Brain microvascular endothelial cell (primary cell): ENCODE measurements at regions not wholly inside any gene's neighbourhood (a gene's known extent, or its start where the extent isn't known, plus 50 kb on each side); places are given as distances from the start of the nearest gene placed in this dataset.

Experiments used
- DNase-seq: peaks from one replicate; pipeline ENCODE4 v3.0.0-alpha.2; 2020
- H3K27ac ChIP-seq: fragments of 250-450 bp; sonication (Bioruptor Pico); 2 replicates; pipeline ENCODE4 v1.5.1; 2020; ENCODE audit warnings: mild to moderate bottlenecking, moderate library complexity
- H3K27me3 ChIP-seq: fragments of 250-450 bp; sonication (Bioruptor Pico); replicated peaks from 2 replicates; pipeline ENCODE4 v1.5.1; 2020; ENCODE audit warnings: mild to moderate bottlenecking
- H3K36me3 ChIP-seq: fragments of 250-450 bp; sonication (Bioruptor Pico); replicated peaks from 2 replicates; pipeline ENCODE4 v1.5.1; 2020; ENCODE audit warnings: mild to moderate bottlenecking
- H3K4me3 ChIP-seq: 2 replicates; pipeline ENCODE4 v1.5.1; 2011; ENCODE audit warnings: low read depth, mild to moderate bottlenecking, control low read depth, low read length, moderate library complexity
- CTCF ChIP-seq: IDR thresholded peaks from 2 replicates; pipeline ENCODE4 v1.5.1; 2011; ENCODE audit warnings: low read depth, mild to moderate bottlenecking, moderate library complexity, low read length, control low read depth, inconsistent platforms; ENCODE audit errors: missing control alignments
- in situ Hi-C: cut with HindIII; loops from 2 replicates; pipeline ENCODE4 v1.10.0; 2017; ENCODE audit warnings: low sequenced_read_pairs, low pct_ligation_motif_present

GRCh38 chr18:78865056-78865598, 114.5 kb upstream of the SALL3 start:
- in situ Hi-C loops: no loop called here
- DNase-seq: no peak
- Histone ChIP-seq H3K4me3 (no peak overlapping the region), H3K27me3 (no peaks in the 10 kb centered on the region), H3K27ac (no peak overlapping the region), H3K36me3 (no peaks in the 10 kb centered on the region)
- no peak for TF ChIP-seq CTCF

GRCh38 chr18:78865771-78866310, 113.8 kb upstream of the SALL3 start:
- in situ Hi-C loops: no loop called here
- Histone ChIP-seq H3K27me3 (no peaks in the 10 kb centered on the region), H3K36me3 (no peaks in the 10 kb centered on the region), H3K4me3 (no peak overlapping the region), H3K27ac (no peak overlapping the region)
- TF ChIP-seq CTCF: no peak
- no peak for DNase-seq

GRCh38 chr18:78867131-78867530, 112.5 kb upstream of the SALL3 start:
- Histone ChIP-seq H3K36me3 (no peaks in the 10 kb centered on the region), H3K27ac (no peak overlapping the region), H3K4me3 (no peak overlapping the region), H3K27me3 (no peaks in the 10 kb centered on the region)
- DNase-seq: no peak
- no peak for TF ChIP-seq CTCF
- in situ Hi-C loops: no loop called here

- DNase-seq: no peak
- in situ Hi-C loops: no loop called here
- Histone ChIP-seq H3K4me3 (no peak overlapping the region), H3K27me3 (no peaks in the 10 kb centered on the region), H3K36me3 (no peaks in the 10 kb centered on the region), H3K27ac (no peak overlapping the region)
- no peak for TF ChIP-seq CTCF
These were observed 111.0 kb upstream of the SALL3 start for GRCh38 chr18:78868330-78869316.

GRCh38 chr18:78871618-78872017, 108.0 kb upstream of the SALL3 start:
- no peak overlapping the region for H3K4me3 ChIP-seq
- no peaks in the 10 kb centered on the region for H3K27me3 ChIP-seq
- H3K27ac ChIP-seq: no peak overlapping the region
- DNase-seq: no peak
- TF ChIP-seq CTCF: no peak
- in situ Hi-C loops: no loop called here
- H3K36me3 ChIP-seq: no peaks in the 10 kb centered on the region
